HG02938 (cell line): ENCODE measurements at regions not wholly inside any gene's neighbourhood (a gene's known extent, or its start where the extent isn't known, plus 50 kb on each side); places are given as distances from the start of the nearest gene placed in this dataset.

ENCODE experiments used
- ATAC-seq: cut with Tn5 transposase; IDR thresholded peaks from one replicate; pipeline ENCODE4 v1.9.1; 2021; ENCODE audit warnings: mild to moderate bottlenecking, moderate library complexity; ENCODE audit not compliant: unreplicated experiment

- ATAC-seq: no peak
These were observed 148.4 kb upstream of the FAM20A start for GRCh38 chr17:68749349-68750207.

GRCh38 chr17:68748381-68748780, 147.2 kb upstream of the FAM20A start:
- ATAC-seq: no peak

- ATAC-seq: no peak
These were observed 139.6 kb upstream of the FAM20A start for GRCh38 chr17:68740555-68741447.

- ATAC-seq: no peak
These were observed 136.7 kb upstream of the FAM20A start for GRCh38 chr17:68737761-68738443.

- ATAC-seq: no peak
These were observed 133.8 kb upstream of the FAM20A start for GRCh38 chr17:68734931-68735330.

GRCh38 chr17:68734187-68734900, 133.2 kb upstream of the FAM20A start:
- no peak for ATAC-seq

GRCh38 chr17:68733241-68734176, 132.3 kb upstream of the FAM20A start:
- no peak for ATAC-seq

GRCh38 chr17:68732301-68732749, 131.2 kb upstream of the FAM20A start:
- ATAC-seq: no peak

- ATAC-seq: no peak
These were observed 130.3 kb upstream of the FAM20A start for GRCh38 chr17:68731465-68731864.

GRCh38 chr17:68719431-68719830, 118.3 kb upstream of the FAM20A start:
- ATAC-seq: no peak

- ATAC-seq: no peak
These were observed 117.8 kb upstream of the FAM20A start for GRCh38 chr17:68718926-68719325.

GRCh38 chr17:68718465-68718864, 117.3 kb upstream of the FAM20A start:
- no peak for ATAC-seq

- no peak for ATAC-seq
These were observed 113.5 kb upstream of the FAM20A start for GRCh38 chr17:68714676-68715075.

- no peak for ATAC-seq
These were observed 110.7 kb upstream of the FAM20A start for GRCh38 chr17:68711858-68712257.

- ATAC-seq: no peak
These were observed 109.8 kb upstream of the FAM20A start for GRCh38 chr17:68710976-68711375.

GRCh38 chr17:68710035-68710780, 109.0 kb upstream of the FAM20A start:
- no peak for ATAC-seq

- no peak for ATAC-seq
These were observed 108.3 kb upstream of the FAM20A start for GRCh38 chr17:68709461-68709860.

- ATAC-seq: no peak
These were observed 105.9 kb upstream of the FAM20A start for GRCh38 chr17:68707031-68707430.
